HepG2 (cell line): ENCODE measurements at regions not wholly inside any gene's neighbourhood (a gene's known extent, or its start where the extent isn't known, plus 50 kb on each side); places are given as distances from the start of the nearest gene placed in this dataset.

Experiments used
- CTCF ChIP-seq: sonication (generic); formaldehyde crosslinking; IDR thresholded peaks from 2 replicates; pipeline ENCODE4 v1.5.0; 2020; ENCODE audit warnings: mild to moderate bottlenecking, missing genetic modification reagents, moderate library complexity
- SP2 ChIP-seq: sonication (generic); formaldehyde crosslinking; IDR thresholded peaks from 2 replicates; pipeline ENCODE4 v1.5.1; 2020; ENCODE audit warnings: mild to moderate bottlenecking, missing genetic modification reagents

- no peak for TF ChIP-seq CTCF (CRISPR knock-in tag)
- TF ChIP-seq SP2 (CRISPR knock-in tag) = no peak
Measured at GRCh38 chr2:224151161-224151560, 112.1 kb upstream of the SERPINE2 start.
